Calu3 (cell line): ENCODE measurements at regions not wholly inside any gene's neighbourhood (a gene's known extent, or its start where the extent isn't known, plus 50 kb on each side); places are given as distances from the start of the nearest gene placed in this dataset.
"Not testable (repeated sequence)": the region's sequence is repeated elsewhere in the genome, so short reads cannot be mapped to it uniquely, and the experiment has no call there.

Experiments
- BruUV-seq: library from RNA; stranded (reverse); fragments of 400-500 nt; replicated peaks from 2 replicates; lab custom pipeline; 2021; lab: Mats Ljungman, UMichigan
- CTCF ChIA-PET: fragments of 300-600 bp; sonication (Branson Sonifier 250); formaldehyde crosslinking; loops from one replicate; lab custom pipeline; 2022; ENCODE audit warnings: antibody characterized with exemption; lab: Charles Lee
- DNase-seq: peaks from one replicate; pipeline ENCODE4 v3.0.0; 2022
- H3K27ac Mint-ChIP-seq: one replicate; pipeline ENCODE4 v1.8.0; 2022; ENCODE audit warnings: mixed read lengths; ENCODE audit not compliant: unreplicated experiment
- H3K27me3 Mint-ChIP-seq: one replicate; pipeline ENCODE4 v1.8.0; 2022; ENCODE audit warnings: mixed read lengths; ENCODE audit not compliant: unreplicated experiment
- H3K36me3 Mint-ChIP-seq: one replicate; pipeline ENCODE4 v1.8.0; 2022; ENCODE audit warnings: mild to moderate bottlenecking, moderate library complexity, mixed read lengths; ENCODE audit not compliant: insufficient read depth, unreplicated experiment
- H3K4me1 Mint-ChIP-seq: one replicate; pipeline ENCODE4 v1.8.0; 2022; ENCODE audit warnings: mild to moderate bottlenecking, low read depth, mixed read lengths; ENCODE audit not compliant: unreplicated experiment
- H3K4me3 Mint-ChIP-seq: one replicate; pipeline ENCODE4 v1.8.0; 2022; ENCODE audit warnings: mild to moderate bottlenecking, low read depth, moderate library complexity, mixed read lengths; ENCODE audit not compliant: unreplicated experiment
- H3K9me3 Mint-ChIP-seq: one replicate; pipeline ENCODE4 v1.8.0; 2022; ENCODE audit warnings: low read depth, mixed read lengths; ENCODE audit not compliant: unreplicated experiment
- CTCF ChIP-seq: fragments of 200-600 bp; IDR thresholded peaks from one replicate; pipeline ENCODE4 v1.8.0; 2022; ENCODE audit warnings: antibody characterized with exemption; ENCODE audit not compliant: unreplicated experiment
- intact Hi-C: fragments of 100-400 bp; cut with micrococcal nuclease; formaldehyde crosslinking; loops from one replicate; pipeline ENCODE4 v1.10.0; 2022; ENCODE audit not compliant: unreplicated experiment

- no peaks in the 10 kb centered on the region for H3K36me3 Mint-ChIP-seq
- peaks cover 8% of the 10 kb centered on the region for H3K9me3 Mint-ChIP-seq
- intact Hi-C loops: no loop called here
- H3K27me3 Mint-ChIP-seq: no peaks in the 10 kb centered on the region
- no peak for TF ChIP-seq CTCF
- no peak overlapping the region for H3K27ac Mint-ChIP-seq
- peak; percentile 39 for DNase-seq
- no TSS peak for BruUV-seq
- peaks cover 16% of the 10 kb centered on the region for H3K4me1 Mint-ChIP-seq
- CTCF ChIA-PET: no interaction called here
- H3K4me3 Mint-ChIP-seq: no peak overlapping the region
Measured at GRCh38 chr6:78781001-78781400, 86.3 kb upstream of the IRAK1BP1 start.

GRCh38 chr6:78783366-78783765 is 84.0 kb upstream of the IRAK1BP1 start:
- H3K4me3 Mint-ChIP-seq, H3K27me3 Mint-ChIP-seq, H3K36me3 Mint-ChIP-seq, H3K27ac Mint-ChIP-seq, DNase-seq, H3K9me3 Mint-ChIP-seq, BruUV-seq, CTCF ChIA-PET, intact Hi-C loops: not testable (repeated sequence)
- H3K4me1 Mint-ChIP-seq: peaks cover 16% of the 10 kb centered on the region

- Mint-ChIP-seq H3K9me3 (peaks cover 6% of the 10 kb centered on the region), H3K4me1 (no peaks in the 10 kb centered on the region), H3K27ac (no peak overlapping the region), H3K36me3 (no peaks in the 10 kb centered on the region), H3K27me3 (no peaks in the 10 kb centered on the region), H3K4me3 (no peak overlapping the region)
- no TSS peak for BruUV-seq
- no peak for TF ChIP-seq CTCF
- intact Hi-C loops: no loop called here
- CTCF ChIA-PET: no interaction called here
- DNase-seq: no peak
Measured at GRCh38 chr6:78797270-78797669, 70.1 kb upstream of the IRAK1BP1 start.

- no peak for TF ChIP-seq CTCF
- H3K9me3 Mint-ChIP-seq: peaks cover 10% of the 10 kb centered on the region
- no peaks in the 10 kb centered on the region for H3K27me3 Mint-ChIP-seq
- H3K4me3 Mint-ChIP-seq: no peak overlapping the region
- CTCF ChIA-PET: no interaction called here
- DNase-seq: no peak
- H3K36me3 Mint-ChIP-seq: no peaks in the 10 kb centered on the region
- BruUV-seq: no TSS peak
- no peaks in the 10 kb centered on the region for H3K4me1 Mint-ChIP-seq
- intact Hi-C loops: no loop called here
- no peak overlapping the region for H3K27ac Mint-ChIP-seq
Measured at GRCh38 chr6:78799682-78800081, 67.7 kb upstream of the IRAK1BP1 start.

- H3K36me3 Mint-ChIP-seq, H3K27me3 Mint-ChIP-seq, H3K9me3 Mint-ChIP-seq, H3K27ac Mint-ChIP-seq, H3K4me3 Mint-ChIP-seq, DNase-seq, CTCF ChIA-PET, intact Hi-C loops, BruUV-seq, H3K4me1 Mint-ChIP-seq: not testable (repeated sequence)
Measured at GRCh38 chr6:78806792-78807191, 60.6 kb upstream of the IRAK1BP1 start.

GRCh38 chr6:78807655-78808355 is 59.5 kb upstream of the IRAK1BP1 start:
- intact Hi-C loops, H3K27ac Mint-ChIP-seq, H3K36me3 Mint-ChIP-seq, CTCF ChIA-PET, H3K4me3 Mint-ChIP-seq, BruUV-seq, H3K4me1 Mint-ChIP-seq, H3K9me3 Mint-ChIP-seq, DNase-seq, H3K27me3 Mint-ChIP-seq: not testable (repeated sequence)
